ENCODE measurements at regions not wholly inside any gene's neighbourhood (a gene's known extent, or its start where the extent isn't known, plus 50 kb on each side); places are given as distances from the start of the nearest gene placed in this dataset.
"Not testable (repeated sequence)": the region's sequence is repeated elsewhere in the genome, so short reads cannot be mapped to it uniquely, and the experiment has no call there.

- DNase-seq (ENCODE audit: low read depth): no peak
These were observed 544.7 kb upstream of the PTGER4 start for GRCh38 chr5:40134883-40135520.

- DNase-seq (ENCODE audit: low read depth): no peak
These were observed 555.3 kb upstream of the PTGER4 start for GRCh38 chr5:40124367-40124766.

GRCh38 chr5:40121236-40121635 lies 558.5 kb upstream of the PTGER4 start:
- no peak for DNase-seq (ENCODE audit: low read depth)

GRCh38 chr5:40112875-40113274 lies 566.8 kb upstream of the PTGER4 start:
- no peak for DNase-seq (ENCODE audit: low read depth)

- DNase-seq (ENCODE audit: low read depth): not testable (repeated sequence)
These were observed 568.7 kb upstream of the PTGER4 start for GRCh38 chr5:40111036-40111435.

GRCh38 chr5:40108764-40109390 lies 570.8 kb upstream of the PTGER4 start:
- DNase-seq (ENCODE audit: low read depth): not testable (repeated sequence)

- not testable (repeated sequence) for DNase-seq (ENCODE audit: low read depth)
These were observed 571.9 kb upstream of the PTGER4 start for GRCh38 chr5:40107786-40108185.

- no peak for DNase-seq (ENCODE audit: low read depth)
These were observed 572.9 kb upstream of the PTGER4 start for GRCh38 chr5:40106847-40107246.

GRCh38 chr5:40098313-40098712 lies 581.4 kb upstream of the PTGER4 start:
- no peak for DNase-seq (ENCODE audit: low read depth)

- no peak for DNase-seq (ENCODE audit: low read depth)
These were observed 586.2 kb upstream of the PTGER4 start for GRCh38 chr5:40093550-40093949.

GRCh38 chr5:40089269-40089668 lies 590.4 kb upstream of the PTGER4 start:
- DNase-seq (ENCODE audit: low read depth): no peak

GRCh38 chr5:40084614-40085013 lies 595.1 kb upstream of the PTGER4 start:
- no peak for DNase-seq (ENCODE audit: low read depth)

GRCh38 chr5:40082313-40082712 lies 597.4 kb upstream of the PTGER4 start:
- DNase-seq (ENCODE audit: low read depth): no peak

GRCh38 chr5:40080191-40080590 lies 599.5 kb upstream of the PTGER4 start:
- no peak for DNase-seq (ENCODE audit: low read depth)

- no peak for DNase-seq (ENCODE audit: low read depth)
These were observed 600.7 kb upstream of the PTGER4 start for GRCh38 chr5:40078898-40079575.

- no peak for DNase-seq (ENCODE audit: low read depth)
These were observed 604.9 kb upstream of the PTGER4 start for GRCh38 chr5:40074826-40075225.

- DNase-seq (ENCODE audit: low read depth): no peak
These were observed 605.8 kb upstream of the PTGER4 start for GRCh38 chr5:40073927-40074326.

- DNase-seq (ENCODE audit: low read depth): no peak
These were observed 607.8 kb upstream of the PTGER4 start for GRCh38 chr5:40071870-40072269.

- no peak for DNase-seq (ENCODE audit: low read depth)
These were observed 613.1 kb upstream of the PTGER4 start for GRCh38 chr5:40066616-40067015.

- DNase-seq (ENCODE audit: low read depth): no peak
These were observed 626.9 kb upstream of the PTGER4 start for GRCh38 chr5:40052808-40053207.

GRCh38 chr5:40046792-40047191 lies 622.0 kb upstream of the DAB2 start:
- no peak for DNase-seq (ENCODE audit: low read depth)

- DNase-seq (ENCODE audit: low read depth): no peak
These were observed 620.6 kb upstream of the DAB2 start for GRCh38 chr5:40045429-40045828.

- DNase-seq (ENCODE audit: low read depth): no peak
These were observed 619.1 kb upstream of the DAB2 start for GRCh38 chr5:40043916-40044315.

All from stimulated activated CD8-positive, alpha-beta memory T cell treated with anti-CD3 and anti-CD28 coated beads, Interleukin-15, amount 100 ng/mL, for 1 hour (primary cell).